GM18519 (cell line): ENCODE measurements at regions not wholly inside any gene's neighbourhood (a gene's known extent, or its start where the extent isn't known, plus 50 kb on each side); places are given as distances from the start of the nearest gene placed in this dataset.

Experiments
- ATAC-seq: cut with Tn5 transposase; IDR thresholded peaks from one replicate; pipeline ENCODE4 v1.9.1; 2021; ENCODE audit warnings: mild to moderate bottlenecking, moderate library complexity; ENCODE audit not compliant: unreplicated experiment, low FRiP score

- no peak for ATAC-seq
Measured at GRCh38 chr5:109478830-109479229, 69.1 kb upstream of the PJA2 start.

DNA sequence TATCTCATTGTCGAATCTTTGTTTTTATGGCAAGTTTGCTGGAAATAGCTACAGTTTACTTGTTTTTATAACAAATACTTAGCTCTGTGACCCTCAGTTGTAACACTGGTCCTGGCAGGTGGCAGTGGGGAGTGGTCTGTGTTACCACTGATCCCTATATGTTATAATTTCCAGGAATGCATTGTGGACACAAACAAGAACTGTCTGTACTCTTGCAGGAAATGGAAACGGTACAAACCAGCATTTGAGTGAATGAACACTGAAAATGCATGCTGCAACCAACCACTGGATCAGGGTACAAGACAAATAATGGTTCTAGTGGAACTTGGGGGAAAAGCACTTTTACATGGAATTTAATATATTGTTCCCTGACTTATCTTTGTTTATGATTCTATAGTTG, 66.5 kb upstream of the PJA2 start:
- no peak for ATAC-seq

GRCh38 chr5:109469896-109470662, 60.3 kb upstream of the PJA2 start:
- ATAC-seq: no peak

GRCh38 chr5:109468737-109469420, 59.1 kb upstream of the PJA2 start:
- peak; percentile 95 for ATAC-seq

DNA sequence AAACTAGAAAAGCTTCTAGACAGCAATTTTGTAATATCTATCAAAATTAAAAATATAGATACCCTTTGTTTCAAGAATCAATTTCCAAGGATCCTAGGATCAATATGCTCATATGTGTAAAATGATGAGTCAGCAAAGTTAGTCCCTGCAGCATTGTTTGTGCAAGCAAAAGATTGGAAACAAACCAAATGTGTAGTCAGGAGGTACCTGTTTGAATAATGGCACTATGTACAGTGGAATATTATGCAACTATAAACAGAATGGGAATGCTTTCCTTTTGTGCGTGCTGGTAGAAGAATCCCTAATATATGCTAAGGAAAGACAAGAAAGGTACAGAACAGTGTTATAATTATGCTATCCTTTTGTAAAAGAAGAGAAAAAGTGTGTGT, 58.5 kb upstream of the PJA2 start:
- no peak for ATAC-seq

GRCh38 chr5:109467058-109467457, 57.3 kb upstream of the PJA2 start:
- no peak for ATAC-seq
